Activated naive CD4-positive, alpha-beta T cell treated with anti-CD3 and anti-CD28 coated beads, Interleukin-2, amount 50 U/mL, for 72 hours (primary cell): ENCODE measurements at regions not wholly inside any gene's neighbourhood (a gene's known extent, or its start where the extent isn't known, plus 50 kb on each side); places are given as distances from the start of the nearest gene placed in this dataset.
"Not testable (repeated sequence)": the region's sequence is repeated elsewhere in the genome, so short reads cannot be mapped to it uniquely, and the experiment has no call there.

ENCODE experiments used
- ATAC-seq, 2 donors: fragments of 150-1000 bp; cut with Tn5 transposase; 2 replicates each; pipeline ENCODE4 v1.10.0; 2021; ENCODE audit warnings: mild to moderate bottlenecking in 2 of 2, moderate library complexity in 2 of 2
- DNase-seq, 2 donors: peaks; one replicate each; pipeline ENCODE4 v3.0.0; 2021 to 2022; ENCODE audit warnings: low spot score in 2 of 2
- H3K27ac Mint-ChIP-seq, 2 donors: one replicate each; pipeline ENCODE4 v1.8.0; 2022; ENCODE audit warnings: mild to moderate bottlenecking in 2 of 2, mixed read lengths in 2 of 2
- H3K36me3 Mint-ChIP-seq, 2 donors: one replicate each; pipeline ENCODE4 v1.8.0; 2022; ENCODE audit warnings: mixed read lengths in 2 of 2
- H3K9me3 Mint-ChIP-seq, 2 donors: one replicate each; pipeline ENCODE4 v1.8.0; 2022; ENCODE audit warnings: mixed read lengths in 2 of 2

DNA sequence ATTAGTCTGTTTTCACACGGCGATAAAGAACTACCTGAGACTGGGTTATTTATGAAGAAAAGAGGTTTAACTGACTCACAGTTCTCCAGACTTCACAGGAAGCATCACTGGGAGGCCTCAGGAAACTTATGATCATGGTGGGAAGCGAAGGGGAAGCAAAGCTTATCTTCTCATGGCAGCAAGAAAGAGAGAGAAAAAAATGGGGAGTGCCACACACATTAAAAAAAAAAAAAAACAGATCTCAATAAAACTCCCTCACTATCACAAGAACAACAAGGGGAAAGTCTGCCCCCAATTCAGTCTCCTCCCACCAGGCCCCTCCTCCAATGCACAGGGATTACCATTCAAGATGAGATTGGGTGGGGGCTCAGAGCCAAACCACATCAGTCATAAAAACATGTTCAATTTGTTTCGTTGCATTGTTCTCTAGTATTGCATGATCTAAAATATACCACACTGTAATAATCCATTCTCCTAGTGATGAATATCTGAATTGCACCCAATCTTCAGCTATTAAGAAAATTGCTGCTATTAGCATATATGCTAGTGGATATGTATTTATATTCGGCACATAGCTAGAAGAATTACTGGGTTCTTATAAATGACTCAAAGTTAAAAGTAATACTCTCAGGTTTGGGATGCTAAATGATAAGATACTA is 328.9 kb upstream of the KCND2 start:
- Mint-ChIP-seq H3K9me3 (peaks cover 0 to 3% of the 10 kb centered on the region in 2 donors), H3K36me3 (no peaks in the 10 kb centered on the region), H3K27ac (no peak overlapping the region)
- ATAC-seq (no peak), DNase-seq (no peak)

DNA sequence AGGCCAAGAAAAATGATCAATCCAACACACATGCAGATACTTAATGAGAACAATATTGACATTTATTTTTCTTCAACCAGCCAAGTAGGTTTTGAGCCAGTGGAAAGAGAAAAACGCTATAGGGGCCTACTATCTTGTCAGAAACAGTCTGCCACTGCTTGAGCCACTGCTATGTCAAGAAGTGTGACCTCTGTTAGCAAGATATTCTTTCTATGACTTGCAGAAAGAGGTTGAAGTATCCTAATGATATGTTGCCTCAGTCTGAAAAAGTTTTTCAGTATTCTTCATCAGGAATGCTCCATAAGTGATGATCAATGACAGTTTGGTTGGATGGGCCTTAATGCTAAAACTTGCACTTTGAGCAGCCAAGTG is 328.4 kb upstream of the KCND2 start:
- ATAC-seq, result no peak
- no peak for DNase-seq
- H3K9me3 Mint-ChIP-seq, result peaks cover 0 to 3% of the 10 kb centered on the region in 2 donors
- no peak overlapping the region for H3K27ac Mint-ChIP-seq
- no peaks in the 10 kb centered on the region for H3K36me3 Mint-ChIP-seq

DNA sequence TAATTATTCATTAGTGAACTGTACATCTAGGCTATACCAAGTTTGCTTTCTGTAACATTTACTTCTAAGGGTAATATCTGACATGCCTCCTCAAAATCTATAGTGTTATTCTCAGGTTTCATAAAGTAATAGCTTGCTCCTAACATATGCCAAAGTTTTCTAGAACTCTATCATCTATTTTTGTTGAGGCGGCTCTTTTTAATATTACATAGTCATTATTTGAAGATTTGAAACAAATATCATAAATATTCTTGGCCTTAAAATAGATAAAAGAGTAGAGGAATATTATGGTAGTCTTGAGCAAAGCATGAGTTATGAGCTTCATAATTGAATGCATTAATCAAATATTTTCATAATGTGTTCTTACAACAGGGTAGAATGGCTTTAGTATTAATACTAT is 327.2 kb upstream of the KCND2 start:
- ATAC-seq (no peak), DNase-seq (no peak)
- no peak overlapping the region for H3K27ac Mint-ChIP-seq
- peaks cover 4 to 13% of the 10 kb centered on the region in 2 donors for H3K9me3 Mint-ChIP-seq
- H3K36me3 Mint-ChIP-seq, result no peaks in the 10 kb centered on the region

DNA sequence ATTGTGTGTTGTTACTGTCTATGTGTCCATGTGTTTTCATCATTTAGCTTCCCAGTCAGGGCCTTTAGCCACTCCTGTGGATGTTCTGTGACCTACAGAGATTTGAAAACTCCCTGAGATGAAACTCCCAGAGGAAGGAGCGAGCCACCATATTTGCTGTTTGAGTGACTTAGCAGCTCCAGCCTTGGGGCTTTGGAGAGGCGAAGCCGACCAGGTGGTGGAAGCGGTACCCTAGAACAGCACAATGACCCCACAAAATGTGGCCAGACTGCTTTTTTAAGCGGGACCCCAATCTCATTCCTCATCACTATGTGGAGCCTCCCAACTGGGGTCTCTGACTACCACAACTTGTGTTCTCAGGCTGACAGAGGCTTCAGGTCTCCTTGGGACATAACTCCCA is 323.9 kb upstream of the KCND2 start:
- peaks cover 4 to 9% of the 10 kb centered on the region in 2 donors for H3K9me3 Mint-ChIP-seq
- no peak overlapping the region for H3K27ac Mint-ChIP-seq
- ATAC-seq (no peak), DNase-seq (no peak)
- no peaks in the 10 kb centered on the region for H3K36me3 Mint-ChIP-seq

DNA sequence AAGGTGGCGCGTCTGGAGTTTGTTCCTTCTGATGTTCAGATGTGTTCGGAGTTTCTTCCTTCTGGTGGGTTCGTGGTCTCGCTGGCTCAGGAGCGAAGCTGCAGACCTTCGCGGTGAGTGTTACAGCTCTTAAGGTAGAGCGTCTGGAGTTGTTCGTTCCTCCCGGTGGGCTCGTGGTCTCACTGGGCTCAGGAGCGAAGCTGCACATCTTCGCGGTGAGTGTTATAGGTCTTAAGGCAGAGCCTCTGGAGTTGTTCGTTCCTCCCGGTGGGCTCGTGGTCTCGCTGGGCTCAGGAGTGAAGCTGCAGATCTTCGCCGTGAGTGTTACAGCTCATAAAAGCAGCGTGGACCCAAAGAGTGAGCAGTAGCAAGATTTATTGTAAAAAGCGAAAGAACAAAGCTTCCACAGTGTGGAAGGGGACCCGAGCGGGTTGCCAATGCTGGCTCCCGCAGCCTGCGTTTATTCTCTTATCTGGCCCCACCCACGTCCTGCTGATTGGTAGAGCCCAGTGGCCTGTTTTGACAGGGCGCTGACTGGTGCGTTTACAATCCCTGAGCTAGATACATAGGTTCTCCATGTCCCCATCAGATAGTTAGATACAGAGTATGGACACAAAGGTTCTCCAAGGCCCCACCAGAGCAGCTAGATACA is 322.5 kb upstream of the KCND2 start:
- peaks cover 4 to 12% of the 10 kb centered on the region in 2 donors for H3K9me3 Mint-ChIP-seq
- not testable (repeated sequence) for ATAC-seq, H3K36me3 Mint-ChIP-seq, H3K27ac Mint-ChIP-seq, DNase-seq

DNA sequence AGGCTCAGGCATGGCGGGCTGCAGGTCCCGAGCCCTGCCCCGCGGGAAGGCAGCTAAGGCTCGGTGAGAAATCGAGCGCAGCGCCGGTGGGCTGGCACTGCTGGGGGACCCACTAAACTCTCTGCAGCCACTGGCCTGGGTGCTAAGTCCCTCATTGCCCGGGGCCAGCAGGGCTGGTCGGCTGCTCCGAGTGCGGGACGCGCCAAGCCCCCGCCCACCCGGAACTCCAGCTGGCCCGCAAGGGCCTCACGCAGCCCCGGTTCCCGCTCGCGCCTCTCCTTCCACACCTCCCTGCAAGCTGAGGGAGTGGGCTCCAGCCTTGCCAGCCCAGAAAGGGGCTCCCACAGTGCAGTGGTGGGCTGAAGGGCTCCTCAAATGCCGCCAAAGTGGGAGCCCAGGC is 321.4 kb upstream of the KCND2 start:
- H3K36me3 Mint-ChIP-seq, H3K27ac Mint-ChIP-seq, DNase-seq, ATAC-seq: not testable (repeated sequence)
- H3K9me3 Mint-ChIP-seq, result peaks cover 4 to 12% of the 10 kb centered on the region in 2 donors

DNA sequence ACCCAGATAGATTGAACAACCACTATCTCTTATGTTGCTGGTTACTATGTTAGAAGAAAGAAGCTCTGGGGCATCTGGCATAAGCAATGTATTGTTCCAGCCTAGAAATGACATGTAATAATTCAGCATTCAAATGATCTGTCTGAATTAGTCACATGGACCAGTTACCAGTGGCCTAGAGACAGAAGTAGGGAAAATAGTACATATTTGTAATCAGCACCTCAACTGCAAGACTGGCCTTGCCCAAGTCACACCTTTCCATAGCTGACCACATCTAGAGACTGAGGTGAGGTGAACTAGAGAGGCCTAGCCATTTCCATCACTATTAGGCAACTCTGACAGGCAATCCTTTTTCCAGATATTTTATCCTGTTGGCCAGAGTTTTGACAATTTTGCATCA is 315.6 kb upstream of the KCND2 start:
- DNase-seq, result no peak
- Mint-ChIP-seq H3K27ac (no peak overlapping the region), H3K36me3 (no peaks in the 10 kb centered on the region), H3K9me3 (peaks cover 3 to 4% of the 10 kb centered on the region in 2 donors)
- ATAC-seq, result no peak

DNA sequence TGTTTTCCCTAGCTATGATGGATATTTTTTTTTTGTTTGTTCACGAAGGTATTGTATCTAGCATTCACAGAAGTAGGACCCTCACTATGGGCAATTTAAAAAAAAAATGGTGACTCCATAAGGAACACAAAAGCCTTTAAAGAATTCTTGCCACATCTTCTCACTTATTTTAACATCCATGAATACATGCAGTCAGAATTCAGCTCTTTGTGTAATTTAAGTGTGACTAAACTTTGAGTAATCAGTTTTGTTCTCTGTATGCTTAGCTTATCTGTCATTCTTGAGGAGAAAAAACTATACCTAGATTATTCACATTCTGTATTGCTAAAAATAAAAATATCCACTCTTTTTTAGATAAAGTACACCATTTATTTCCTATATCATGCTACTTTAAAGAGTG is 313.2 kb upstream of the KCND2 start:
- no peak for DNase-seq
- Mint-ChIP-seq H3K9me3 (peaks cover 0 to 5% of the 10 kb centered on the region in 2 donors), H3K27ac (no peak overlapping the region), H3K36me3 (no peaks in the 10 kb centered on the region)
- no peak for ATAC-seq

DNA sequence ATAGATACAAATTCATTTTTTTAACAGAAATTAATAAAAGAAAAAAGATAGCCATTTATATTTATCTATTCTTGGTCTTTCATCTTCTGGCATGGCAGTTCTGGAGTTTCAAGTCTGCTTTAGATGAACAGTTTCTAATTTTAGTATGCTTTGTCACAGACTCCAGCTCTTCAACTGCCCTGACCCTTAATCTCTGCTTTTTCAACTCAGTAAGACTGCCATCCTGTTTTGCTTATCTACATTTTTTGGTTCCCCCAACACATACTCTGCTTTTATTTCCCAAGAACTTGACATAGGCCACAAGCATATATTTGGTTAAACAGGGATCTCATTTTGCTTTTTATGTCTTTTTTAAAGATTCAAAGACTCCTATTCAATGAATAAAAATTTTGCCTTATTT is 309.3 kb upstream of the KCND2 start:
- ATAC-seq (no peak), DNase-seq (no peak)
- H3K27ac Mint-ChIP-seq, result no peak overlapping the region
- H3K9me3 Mint-ChIP-seq, result peaks cover 0 to 5% of the 10 kb centered on the region in 2 donors
- no peaks in the 10 kb centered on the region for H3K36me3 Mint-ChIP-seq

DNA sequence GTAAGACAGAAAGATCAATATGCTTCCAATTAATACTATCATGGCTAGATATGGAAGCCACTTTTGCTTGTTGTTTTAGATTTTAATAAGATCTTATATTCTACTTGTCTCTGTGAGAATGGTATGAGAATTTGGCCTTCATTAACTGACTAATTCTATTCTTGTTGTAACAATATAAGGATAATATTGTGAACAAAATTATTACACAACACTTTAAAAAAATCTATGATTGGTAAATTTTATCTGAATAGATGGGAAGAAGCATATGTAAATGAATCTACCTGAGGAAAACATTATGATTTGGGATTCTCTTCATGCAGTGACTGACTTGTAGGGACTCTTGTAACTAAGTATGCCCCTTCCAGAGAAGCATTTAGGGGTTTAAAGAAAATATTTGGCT is 308.9 kb upstream of the KCND2 start:
- H3K27ac Mint-ChIP-seq, result no peak overlapping the region
- H3K9me3 Mint-ChIP-seq, result peaks cover 0 to 5% of the 10 kb centered on the region in 2 donors
- ATAC-seq, result no peak
- no peaks in the 10 kb centered on the region for H3K36me3 Mint-ChIP-seq
- DNase-seq, result no peak

DNA sequence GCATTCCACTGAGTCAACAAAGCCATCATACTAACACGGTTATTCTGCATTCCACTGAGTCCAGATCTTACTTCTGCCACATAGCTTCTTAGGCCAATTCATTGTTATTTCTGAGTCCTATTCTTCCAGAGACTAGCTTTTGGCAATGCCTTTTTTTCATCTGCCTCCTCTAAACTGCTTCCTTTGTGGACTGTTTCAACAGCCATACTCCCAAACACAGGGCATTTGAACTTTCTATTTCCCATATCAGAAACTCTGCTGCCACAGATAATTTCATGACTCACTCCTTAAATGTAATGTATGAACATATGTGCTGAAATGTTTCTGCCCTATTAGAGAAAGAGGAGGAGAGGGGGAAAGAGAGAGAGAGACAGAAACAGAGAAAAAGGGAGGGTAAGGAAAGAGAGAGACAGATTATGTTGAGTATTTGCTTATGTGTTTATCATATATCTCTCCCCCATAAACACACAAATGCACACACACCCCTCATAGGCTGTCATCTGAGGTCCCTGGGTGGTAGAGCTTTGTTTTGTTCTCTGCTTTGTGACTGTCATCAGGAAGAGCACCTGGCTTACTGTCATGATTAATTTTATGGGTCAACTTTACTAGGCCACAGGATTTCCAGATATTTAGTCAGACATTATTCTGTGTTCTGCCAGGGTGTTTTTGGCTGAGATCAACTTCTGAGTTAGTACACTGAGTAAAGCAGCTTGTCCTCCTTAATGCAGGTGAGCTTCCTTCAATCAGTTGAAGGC is 308.0 kb upstream of the KCND2 start:
- Mint-ChIP-seq H3K27ac (no peak overlapping the region), H3K9me3 (peaks cover 0 to 5% of the 10 kb centered on the region in 2 donors), H3K36me3 (no peaks in the 10 kb centered on the region)
- ATAC-seq, result no peak
- no peak for DNase-seq

DNA sequence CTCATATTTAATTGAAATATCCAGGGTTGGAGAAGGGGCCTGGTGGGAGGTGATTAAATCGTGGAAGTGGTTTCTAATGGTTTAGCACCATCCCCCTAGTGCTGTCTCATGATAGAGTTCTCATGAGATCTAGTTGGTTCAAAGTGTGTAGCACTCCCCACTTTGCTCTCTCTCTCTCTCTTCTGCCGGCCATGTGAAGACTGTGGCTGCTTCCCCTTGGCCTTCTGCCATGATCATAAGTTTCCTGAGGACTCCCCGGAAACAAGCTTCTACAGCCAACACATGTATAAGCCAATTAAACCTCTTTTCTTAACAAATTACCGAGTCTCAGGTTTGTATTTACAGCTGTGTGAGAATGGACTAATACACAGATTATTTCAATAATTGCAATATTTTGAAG is 305.8 kb upstream of the KCND2 start:
- DNase-seq (no peak), ATAC-seq (no peak)
- no peak overlapping the region for H3K27ac Mint-ChIP-seq
- no peaks in the 10 kb centered on the region for H3K36me3 Mint-ChIP-seq
- H3K9me3 Mint-ChIP-seq, result peaks cover 0 to 8% of the 10 kb centered on the region in 2 donors

DNA sequence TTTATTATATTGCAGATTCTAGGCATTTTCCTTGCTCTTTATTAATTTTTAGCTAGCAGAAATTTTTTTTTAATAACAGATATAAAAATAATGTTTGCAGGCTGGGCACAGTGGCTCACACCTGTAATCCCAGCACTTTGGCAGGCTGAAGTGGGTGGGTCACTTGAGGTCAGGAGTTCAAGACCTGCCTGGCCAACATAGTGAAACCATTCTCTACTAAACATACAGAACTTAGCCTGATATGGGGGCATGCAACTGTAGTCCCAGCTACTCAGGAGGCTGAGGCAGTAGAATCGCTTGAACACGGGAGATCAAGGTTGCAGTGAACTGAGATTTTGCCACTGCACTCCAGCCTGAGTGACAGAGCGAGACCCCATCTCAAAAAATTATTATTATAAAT is 304.6 kb upstream of the KCND2 start:
- not testable (repeated sequence) for ATAC-seq, H3K36me3 Mint-ChIP-seq, H3K9me3 Mint-ChIP-seq, H3K27ac Mint-ChIP-seq, DNase-seq

DNA sequence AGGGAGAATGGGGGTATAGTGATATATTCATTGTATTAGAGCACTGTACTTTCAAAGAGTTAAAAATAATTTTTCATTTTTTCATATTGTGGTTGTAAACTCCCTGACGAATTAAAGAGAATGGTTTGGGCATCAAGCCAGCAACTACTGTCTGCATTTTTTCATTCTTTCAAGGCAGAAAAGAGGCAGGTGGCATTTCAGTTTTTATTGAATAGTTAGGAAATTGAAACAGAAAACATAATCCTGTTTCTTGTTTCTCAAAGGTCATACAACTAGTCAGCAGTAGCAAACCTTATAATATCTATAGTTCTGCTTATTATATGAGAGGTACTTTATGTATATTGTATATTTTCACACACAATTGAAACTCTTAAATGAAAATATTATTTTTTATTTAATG is 303.9 kb upstream of the KCND2 start:
- H3K9me3 Mint-ChIP-seq, result peaks cover 0 to 11% of the 10 kb centered on the region in 2 donors
- no peak for DNase-seq
- H3K36me3 Mint-ChIP-seq, result no peaks in the 10 kb centered on the region
- ATAC-seq, result no peak
- no peak overlapping the region for H3K27ac Mint-ChIP-seq

DNA sequence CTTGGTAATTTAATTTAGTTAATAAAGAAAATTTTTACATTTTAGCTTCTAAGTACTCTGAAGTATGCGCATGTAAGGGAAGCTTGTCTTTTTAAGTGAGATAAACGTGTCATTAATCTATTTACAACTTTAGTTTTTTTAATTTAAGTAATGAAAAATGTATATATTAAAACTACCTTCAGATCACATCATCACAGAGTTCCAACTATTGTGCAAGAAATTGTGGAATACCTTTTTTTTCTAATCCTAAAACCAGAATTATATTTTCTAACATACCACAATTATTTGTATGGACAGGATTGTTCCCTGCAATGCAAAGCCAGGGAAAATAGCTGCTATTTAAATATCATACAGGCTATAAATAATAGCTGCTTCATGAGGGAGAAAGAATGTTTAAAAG is 303.2 kb upstream of the KCND2 start:
- ATAC-seq (no peak), DNase-seq (no peak)
- Mint-ChIP-seq H3K27ac (no peak overlapping the region), H3K36me3 (no peaks in the 10 kb centered on the region), H3K9me3 (peaks cover 0 to 10% of the 10 kb centered on the region in 2 donors)

DNA sequence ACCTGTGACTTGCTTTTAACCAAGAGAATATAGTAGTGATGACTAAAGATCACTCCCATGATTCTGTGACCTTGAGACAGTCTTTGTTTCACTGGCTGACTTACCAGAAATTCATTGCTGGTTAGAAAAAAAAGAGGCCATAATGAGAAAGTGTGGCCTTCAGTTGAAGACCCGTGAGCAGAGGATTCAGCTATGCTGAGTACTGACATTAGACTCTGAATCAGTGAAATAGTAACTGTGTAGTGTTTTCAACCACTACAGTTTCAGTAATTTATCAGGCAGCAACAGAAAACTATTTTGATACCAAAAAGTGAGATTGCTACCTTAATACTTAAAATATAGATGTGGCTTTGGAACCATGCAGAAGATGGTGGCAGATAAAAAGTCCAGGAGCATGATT is 298.0 kb upstream of the KCND2 start:
- no peak overlapping the region for H3K27ac Mint-ChIP-seq

DNA sequence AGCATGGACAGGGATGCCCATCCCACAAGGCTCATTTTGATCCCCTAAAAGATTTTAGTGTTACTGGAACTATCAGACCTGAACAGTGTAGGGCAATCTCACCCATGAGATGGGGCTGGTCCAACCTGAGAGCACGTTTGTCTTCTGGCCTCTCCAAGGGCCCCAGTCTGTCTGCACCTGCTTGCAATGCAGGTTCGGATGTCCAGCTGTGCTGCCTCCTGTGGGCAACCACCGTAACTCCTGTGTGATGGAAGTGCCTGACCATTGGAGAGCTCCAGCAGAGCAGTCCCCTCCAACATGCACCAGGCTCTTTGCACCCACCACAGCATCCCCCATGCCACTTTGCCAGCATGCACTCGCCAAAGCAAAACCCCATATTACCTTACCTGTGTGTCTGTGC is 290.1 kb upstream of the KCND2 start:
- DNase-seq, result no peak
- H3K27ac Mint-ChIP-seq, result no peak overlapping the region
- H3K9me3 Mint-ChIP-seq, result peaks cover 33 to 34% of the 10 kb centered on the region in 2 donors
- ATAC-seq, result no peak
- H3K36me3 Mint-ChIP-seq, result no peaks in the 10 kb centered on the region

More for the DNA sequence above, 298.0 kb upstream of the KCND2 start:
- Mint-ChIP-seq H3K9me3 (peaks cover 5 to 10% of the 10 kb centered on the region in 2 donors), H3K36me3 (no peaks in the 10 kb centered on the region)
- DNase-seq, result no peak
- ATAC-seq, result no peak
